ENCODE measurements at regions not wholly inside any gene's neighbourhood (a gene's known extent, or its start where the extent isn't known, plus 50 kb on each side); places are given as distances from the start of the nearest gene placed in this dataset.

- WGBS, 2 donors = 63 to 66% methylated on average over 2 of the region's 2 CpGs
- no peak for TF ChIP-seq CTCF (IDR thresholded peaks at IDR 0.05)
- ATAC-seq (no peak), DNase-seq (no peak)
- Histone ChIP-seq H3K9me3 (no peaks in the 10 kb centered on the region), H3K27ac (no peak overlapping the region), H3K27me3 (peaks cover 0 to 10% (median 0%) of the 10 kb centered on the region in 7 donors), H3K4me3 (no peak overlapping the region), H3K36me3 (no peaks in the 10 kb centered on the region), H3K4me1 (no peaks in the 10 kb centered on the region)
- intact Hi-C loops (cut with DNase I) = no loop called here
These were observed 248.6 kb downstream of the EPHA4 start for GRCh38 chr2:221323513-221323912.

GRCh38 chr2:221330436-221330835 is 241.7 kb downstream of the EPHA4 start:
- Histone ChIP-seq H3K9me3 (peaks cover 0 to 6% (median 0%) of the 10 kb centered on the region in 11 donors), H3K4me1 (no peaks in the 10 kb centered on the region), H3K36me3 (no peaks in the 10 kb centered on the region), H3K27ac (no peak overlapping the region), H3K4me3 (no peak overlapping the region), H3K27me3 (peaks cover 0 to 3% (median 0%) of the 10 kb centered on the region in 7 donors)
- intact Hi-C loops (cut with DNase I) = no loop called here
- no peak for TF ChIP-seq CTCF (IDR thresholded peaks at IDR 0.05)
- WGBS, 2 donors = 74 to 87% methylated on average over 5 of the region's 5 CpGs
- no peak for DNase-seq
- no peak for ATAC-seq

GRCh38 chr2:221334481-221335218 is 237.5 kb downstream of the EPHA4 start:
- Histone ChIP-seq H3K36me3 (no peaks in the 10 kb centered on the region), H3K27ac (no peak overlapping the region), H3K9me3 (peaks cover 0 to 6% (median 0%) of the 10 kb centered on the region in 11 donors), H3K27me3 (no peaks in the 10 kb centered on the region), H3K4me3 (no peak overlapping the region), H3K4me1 (no peaks in the 10 kb centered on the region)
- intact Hi-C loops (cut with DNase I) = no loop called here
- no peak for TF ChIP-seq CTCF (IDR thresholded peaks at IDR 0.05)
- no peak for DNase-seq
- no peak for ATAC-seq
- WGBS, 2 donors = 77 to 79% methylated on average over 11 of the region's 11 CpGs

- Histone ChIP-seq H3K4me1 (no peaks in the 10 kb centered on the region), H3K4me3 (no peak overlapping the region), H3K27me3 (no peaks in the 10 kb centered on the region), H3K27ac (no peak overlapping the region), H3K36me3 (no peaks in the 10 kb centered on the region), H3K9me3 (peaks cover 0 to 6% (median 0%) of the 10 kb centered on the region in 11 donors)
- ATAC-seq (no peak), DNase-seq (no peak)
- no peak for TF ChIP-seq CTCF (IDR thresholded peaks at IDR 0.05)
- WGBS, 2 donors = 57 to 61% methylated on average over 12 of the region's 12 CpGs
- intact Hi-C loops (cut with DNase I) = no loop called here
These were observed 236.8 kb downstream of the EPHA4 start for GRCh38 chr2:221335219-221335752.

Data from heart right ventricle (tissue), 16 donors.